GM18499 (cell line): ENCODE measurements at regions not wholly inside any gene's neighbourhood (a gene's known extent, or its start where the extent isn't known, plus 50 kb on each side); places are given as distances from the start of the nearest gene placed in this dataset.
"Not testable (repeated sequence)": the region's sequence is repeated elsewhere in the genome, so short reads cannot be mapped to it uniquely, and the experiment has no call there.

Source experiments
- ATAC-seq: cut with Tn5 transposase; IDR thresholded peaks from one replicate; pipeline ENCODE4 v1.9.1; 2021; ENCODE audit warnings: moderate number of reproducible peaks; ENCODE audit not compliant: insufficient read depth, unreplicated experiment

DNA sequence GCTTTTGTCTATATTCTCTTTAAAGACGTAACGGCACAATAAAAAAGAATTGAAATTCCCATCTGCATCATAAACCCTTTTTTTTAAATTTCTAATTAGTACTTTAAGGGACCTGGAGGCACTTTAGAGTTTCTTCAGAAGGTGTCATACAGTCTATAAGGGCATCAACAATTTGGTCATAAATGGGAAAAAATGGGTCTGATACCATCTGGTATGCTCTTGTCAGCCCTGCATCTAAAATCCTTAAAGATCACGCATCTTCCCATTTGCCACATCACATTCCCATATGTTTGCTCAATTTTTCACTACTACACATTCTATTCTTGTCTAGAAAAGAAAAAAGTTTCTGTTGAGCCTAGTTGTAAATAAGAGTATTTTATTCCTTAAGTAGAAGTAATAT lies 53.8 kb downstream of the COX7C start:
- ATAC-seq, result no peak

- no peak for ATAC-seq
Observed at GRCh38 chr5:86674069-86674468, 56.3 kb downstream of the COX7C start.

- ATAC-seq, result no peak
Observed at GRCh38 chr5:86675311-86675710, 57.6 kb downstream of the COX7C start.

- peak; percentile 47 for ATAC-seq
Observed at GRCh38 chr5:86679529-86679928, 61.8 kb downstream of the COX7C start.

DNA sequence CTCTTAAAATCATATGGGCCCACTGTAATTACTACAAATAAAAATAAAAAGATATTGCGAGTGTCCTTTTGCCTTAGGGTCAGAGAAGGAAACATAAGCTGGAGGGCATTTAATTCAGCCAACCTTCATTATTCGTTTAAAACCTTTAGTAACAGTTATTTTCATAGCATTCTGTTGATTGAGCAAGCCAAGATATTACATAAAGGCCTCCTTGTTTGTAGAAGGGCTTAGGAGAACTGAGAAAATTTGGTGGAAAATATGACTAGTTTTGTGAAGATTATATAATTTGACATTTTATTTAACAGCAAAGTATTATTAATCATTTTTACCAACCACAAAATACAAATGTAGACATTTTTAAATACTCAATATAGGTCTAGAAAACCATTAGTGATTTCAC lies 62.2 kb downstream of the COX7C start:
- ATAC-seq, result no peak

- no peak for ATAC-seq
Observed at GRCh38 chr5:86684222-86684621, 66.5 kb downstream of the COX7C start.

- no peak for ATAC-seq
Observed at GRCh38 chr5:86686046-86686445, 68.3 kb downstream of the COX7C start.

DNA sequence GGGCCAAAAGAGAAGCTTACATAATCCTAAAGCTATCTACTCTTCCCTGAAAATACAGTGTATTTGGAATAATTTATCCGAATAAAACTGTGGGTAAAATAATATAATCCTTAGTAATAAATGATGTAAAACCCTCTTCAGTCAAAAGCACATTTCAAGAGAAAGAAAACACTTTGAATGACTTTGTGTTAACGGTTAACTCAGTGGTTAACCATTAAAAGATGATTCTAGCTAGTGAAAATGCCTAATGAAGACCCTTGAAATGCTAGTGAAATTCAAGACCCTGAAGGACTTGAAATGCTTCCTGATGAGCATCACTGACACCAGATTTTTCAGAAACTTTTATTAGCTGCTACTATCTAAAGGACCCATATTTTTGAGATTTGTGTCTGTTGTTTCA lies 70.7 kb downstream of the COX7C start:
- ATAC-seq, result no peak

- ATAC-seq, result no peak
Observed at GRCh38 chr5:86689103-86689729, 71.5 kb downstream of the COX7C start.

DNA sequence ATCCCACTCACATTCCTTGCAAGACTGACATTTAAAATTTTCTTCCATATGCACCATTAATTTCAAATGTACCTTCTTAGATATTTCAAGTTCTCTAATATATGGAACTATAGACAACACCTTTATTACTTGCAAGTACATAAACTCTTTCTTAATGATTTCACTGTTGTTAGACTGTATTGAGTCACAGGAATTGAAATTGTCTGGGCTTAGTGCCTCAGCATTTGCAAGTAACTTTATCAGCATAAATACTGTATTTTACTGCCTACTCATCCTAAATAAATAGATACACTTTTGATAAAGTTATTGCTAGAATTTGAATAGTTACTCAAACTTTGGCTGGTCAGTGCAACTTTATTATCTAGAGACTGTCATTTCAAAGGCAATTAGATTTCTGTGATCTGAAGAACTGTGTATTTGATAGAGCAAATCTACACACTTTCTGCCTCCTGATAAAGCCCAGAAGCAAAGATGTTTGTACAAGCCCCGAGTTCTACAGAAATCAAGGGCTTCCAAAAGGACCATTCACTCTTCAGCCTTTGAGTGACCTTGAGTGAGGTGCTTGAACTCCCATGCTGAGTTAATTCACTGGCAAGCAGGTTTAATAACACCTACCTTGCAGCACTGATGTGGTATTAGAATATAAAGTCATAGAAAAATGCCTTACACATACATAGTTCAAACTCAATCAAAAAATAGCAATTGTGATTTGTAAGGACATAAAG lies 91.6 kb downstream of the COX7C start:
- no peak for ATAC-seq

DNA sequence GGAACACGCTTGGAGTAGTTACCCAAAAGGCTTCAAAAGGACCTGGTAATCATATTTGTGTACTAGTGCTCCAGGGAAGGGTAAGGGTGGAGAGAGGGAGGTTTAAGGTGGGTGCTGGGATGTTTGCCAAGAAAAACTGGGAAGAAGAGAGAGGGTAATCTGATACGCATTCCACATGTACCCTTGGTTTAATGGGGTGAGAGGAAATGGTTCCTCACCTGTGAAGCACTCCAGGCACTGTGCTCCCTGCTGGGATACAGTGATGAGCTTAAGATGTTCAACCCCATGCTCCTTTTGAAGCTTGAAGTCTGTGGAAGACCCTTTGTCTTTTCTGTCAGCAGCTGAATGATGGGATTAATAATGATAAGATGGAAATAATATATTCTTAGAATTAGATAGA lies 98.4 kb downstream of the COX7C start:
- ATAC-seq, result no peak

GRCh38 chr5:86731319-86732117 lies 113.8 kb downstream of the COX7C start:
- not testable (repeated sequence) for ATAC-seq

DNA sequence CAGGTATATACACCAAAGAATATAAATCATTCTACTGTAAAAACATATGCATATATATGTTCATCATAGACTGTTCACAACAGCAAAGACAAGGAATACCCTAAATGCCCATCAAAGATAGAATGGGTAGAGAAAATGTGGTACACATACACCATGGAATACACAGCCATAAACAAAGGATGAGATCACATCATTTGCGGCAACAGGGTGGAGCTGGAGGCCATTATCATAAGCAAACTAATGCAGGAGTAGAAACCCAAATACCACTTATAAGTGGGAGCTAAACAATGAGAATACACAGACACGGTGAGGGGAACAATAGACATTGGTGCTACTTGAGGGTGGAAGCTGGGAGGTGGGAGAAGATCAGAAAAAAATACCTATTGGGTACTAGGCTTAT lies 117.6 kb downstream of the COX7C start:
- ATAC-seq, result no peak

GRCh38 chr5:86737579-86737978 lies 119.8 kb downstream of the COX7C start:
- no peak for ATAC-seq

DNA sequence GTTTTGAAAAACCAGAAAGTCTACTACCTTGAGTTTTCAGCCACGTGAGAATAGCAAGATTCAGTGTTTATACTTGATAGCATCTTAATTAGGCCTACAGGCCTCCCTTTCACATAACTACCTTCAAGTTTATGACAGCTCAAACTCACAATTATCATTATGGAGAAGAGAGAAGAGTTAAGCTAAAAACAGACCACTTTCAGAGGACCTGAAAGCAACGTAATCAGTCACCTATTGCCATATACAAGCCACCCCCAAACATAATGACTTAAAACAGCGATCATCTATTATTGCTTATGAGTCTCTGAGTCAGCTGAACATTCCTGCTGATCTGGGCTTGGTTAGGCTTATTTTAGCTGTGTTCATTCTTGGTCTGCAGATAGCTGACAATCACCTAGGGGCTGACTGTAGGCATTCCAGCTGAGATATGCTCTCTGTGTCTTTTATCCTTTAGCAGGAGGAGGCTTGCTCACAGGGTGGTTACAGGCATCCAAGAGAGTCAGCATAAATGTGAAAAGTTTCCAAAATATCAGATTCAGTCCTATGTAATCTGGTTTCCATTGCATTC lies 130.9 kb downstream of the COX7C start:
- ATAC-seq, result no peak

DNA sequence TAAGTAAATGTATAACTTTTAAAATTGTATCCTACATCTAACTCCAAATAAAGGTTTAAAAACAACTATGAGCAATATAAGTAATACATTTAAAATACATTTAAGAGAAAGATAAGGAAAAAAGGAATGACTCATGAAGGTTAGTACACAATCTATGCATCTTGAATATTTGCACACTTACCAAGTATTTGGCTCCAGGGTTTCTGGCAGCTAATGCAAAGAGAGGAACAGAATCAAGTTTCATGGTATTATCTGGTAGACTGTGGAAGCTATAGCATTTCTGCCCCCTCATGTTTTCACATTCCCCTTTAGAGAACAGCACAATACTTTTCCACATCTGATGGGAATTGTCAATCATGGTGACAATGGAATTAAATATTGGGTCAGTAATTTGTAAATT lies 132.1 kb downstream of the COX7C start:
- no peak for ATAC-seq

DNA sequence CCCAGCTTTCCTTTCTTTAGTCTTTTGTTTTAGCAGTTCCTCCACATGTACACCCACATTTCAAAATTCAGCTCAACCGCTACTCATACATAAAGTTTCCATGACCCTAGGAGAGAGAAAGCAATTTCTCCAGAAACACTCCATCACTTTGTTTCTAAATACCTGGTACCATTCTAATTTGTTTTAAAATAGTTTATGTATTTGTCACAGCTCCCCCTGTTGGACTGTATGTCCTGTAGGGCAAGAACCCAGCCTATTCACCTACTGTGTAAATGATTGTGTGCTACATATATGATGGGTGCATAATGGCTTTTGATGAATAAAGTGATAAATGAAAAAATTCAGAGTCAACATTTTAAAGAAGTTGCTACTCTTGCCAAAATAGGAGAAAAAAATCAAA lies 139.1 kb downstream of the COX7C start:
- ATAC-seq, result no peak

DNA sequence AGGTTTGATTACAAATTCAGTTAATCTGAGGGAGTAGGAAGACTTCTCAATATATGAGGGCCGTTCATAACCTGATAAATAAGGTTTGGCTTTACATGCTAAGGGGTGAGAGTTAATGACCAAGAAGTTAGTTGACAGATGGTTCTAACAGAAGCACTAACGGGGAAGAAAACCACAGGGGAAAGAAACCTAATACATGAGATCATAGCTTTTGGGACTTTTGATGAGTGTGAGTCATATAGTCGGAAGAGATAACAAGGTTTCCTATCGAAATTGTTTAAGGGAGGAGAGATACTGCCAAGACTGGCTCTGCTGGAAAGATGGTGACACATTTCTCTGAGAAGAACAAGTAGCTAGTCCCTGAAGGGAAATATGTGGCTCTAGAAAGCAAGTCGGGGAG lies 140.1 kb downstream of the COX7C start:
- ATAC-seq, result no peak

- no peak for ATAC-seq
Observed at GRCh38 chr5:86760661-86761060, 142.9 kb downstream of the COX7C start.

- ATAC-seq, result no peak
Observed at GRCh38 chr5:86763929-86764328, 146.2 kb downstream of the COX7C start.
